Glomerular endothelial cell (primary cell): ENCODE measurements at regions not wholly inside any gene's neighbourhood (a gene's known extent, or its start where the extent isn't known, plus 50 kb on each side); places are given as distances from the start of the nearest gene placed in this dataset.
"Not testable (repeated sequence)": the region's sequence is repeated elsewhere in the genome, so short reads cannot be mapped to it uniquely, and the experiment has no call there.

Experiments
- DNase-seq: peaks from one replicate; pipeline ENCODE4 v3.0.0-alpha.2; 2011; ENCODE audit warnings: low read depth, low spot score; ENCODE audit errors: extremely low read depth

- no peak for DNase-seq
These were observed 167.8 kb downstream of the PMAIP1 start for GRCh38 chr18:60067426-60068210.

GRCh38 chr18:60066219-60066975, 166.6 kb downstream of the PMAIP1 start:
- DNase-seq: no peak

DNA sequence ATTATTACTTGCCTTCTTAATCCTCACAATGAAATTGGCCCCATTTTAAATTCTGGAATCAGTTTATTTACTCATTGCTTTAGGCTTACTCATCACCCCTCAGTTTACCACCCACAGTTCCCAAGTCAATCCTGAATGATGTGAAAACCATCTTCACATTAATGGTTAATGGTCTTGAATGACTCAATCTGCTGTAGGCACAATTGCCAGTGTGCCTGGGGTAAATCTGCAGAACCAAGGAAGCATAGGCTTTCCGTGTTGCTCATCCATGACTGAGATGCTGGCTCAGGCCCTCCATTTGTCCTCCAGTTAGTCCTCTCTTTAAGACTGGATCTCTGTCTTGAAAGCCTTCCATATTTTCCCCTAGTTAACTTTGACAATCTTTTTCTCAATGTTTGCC, 164.5 kb downstream of the PMAIP1 start:
- no peak for DNase-seq

GRCh38 chr18:60062831-60063230, 163.0 kb downstream of the PMAIP1 start:
- not testable (repeated sequence) for DNase-seq

DNA sequence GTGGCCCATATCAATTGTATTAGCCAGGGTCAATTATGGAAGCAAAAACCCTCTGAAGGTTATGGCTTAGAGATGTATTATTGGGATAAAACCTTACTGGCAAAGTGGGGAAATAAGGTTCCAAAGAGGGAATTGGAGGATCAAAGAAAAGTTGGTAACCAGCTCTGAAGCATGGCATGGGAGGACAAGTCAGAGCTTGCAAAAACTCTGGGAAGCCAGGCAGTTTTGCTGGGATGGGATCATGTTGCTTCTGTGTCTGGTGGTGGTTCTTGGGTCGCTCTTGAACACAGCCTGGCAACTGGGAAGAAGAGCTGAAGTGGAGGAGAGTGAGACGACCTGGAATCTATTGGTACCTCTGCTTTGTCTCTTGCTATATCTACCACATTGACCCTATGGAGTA, 162.6 kb downstream of the PMAIP1 start:
- DNase-seq: no peak

DNA sequence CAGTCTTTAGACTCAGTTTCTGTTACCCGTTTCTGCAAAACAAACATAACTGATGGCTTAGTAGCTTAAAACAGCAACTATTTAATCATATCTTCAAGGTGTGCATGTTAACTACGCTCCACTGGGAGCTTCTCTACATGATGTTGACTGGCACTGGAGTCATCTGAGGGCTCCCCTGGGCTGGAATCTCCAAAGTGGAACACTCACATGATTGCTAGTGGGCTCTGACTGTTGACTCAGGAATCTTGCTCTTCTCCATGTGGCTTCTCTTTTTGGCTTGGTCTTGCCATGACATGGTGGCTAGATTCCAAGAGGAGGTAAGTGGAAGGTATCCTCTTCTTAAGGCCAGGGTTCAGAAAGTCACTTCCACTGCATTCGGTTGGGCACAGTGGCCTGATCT, 160.8 kb downstream of the PMAIP1 start:
- no peak for DNase-seq

DNA sequence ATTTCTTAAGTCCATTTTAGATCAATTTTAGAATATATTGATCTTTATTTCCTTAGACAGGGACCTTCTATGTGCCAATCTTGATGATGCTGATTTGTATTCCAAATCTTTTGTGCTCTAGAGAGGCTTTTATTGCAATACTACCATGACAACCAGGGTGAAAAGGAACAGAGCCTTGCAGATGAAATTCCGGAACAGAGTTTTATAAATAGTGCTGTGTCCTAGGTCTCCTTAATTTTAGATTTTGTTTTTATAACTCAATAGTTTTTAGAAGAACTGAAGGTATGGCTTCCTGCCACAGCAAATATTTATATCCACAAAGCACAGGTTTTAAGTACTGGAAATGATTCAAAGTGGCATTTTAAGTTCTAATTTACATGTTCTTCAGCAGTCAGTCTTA, 160.2 kb downstream of the PMAIP1 start:
- DNase-seq: no peak

GRCh38 chr18:60059216-60059615, 159.4 kb downstream of the PMAIP1 start:
- DNase-seq: no peak

DNA sequence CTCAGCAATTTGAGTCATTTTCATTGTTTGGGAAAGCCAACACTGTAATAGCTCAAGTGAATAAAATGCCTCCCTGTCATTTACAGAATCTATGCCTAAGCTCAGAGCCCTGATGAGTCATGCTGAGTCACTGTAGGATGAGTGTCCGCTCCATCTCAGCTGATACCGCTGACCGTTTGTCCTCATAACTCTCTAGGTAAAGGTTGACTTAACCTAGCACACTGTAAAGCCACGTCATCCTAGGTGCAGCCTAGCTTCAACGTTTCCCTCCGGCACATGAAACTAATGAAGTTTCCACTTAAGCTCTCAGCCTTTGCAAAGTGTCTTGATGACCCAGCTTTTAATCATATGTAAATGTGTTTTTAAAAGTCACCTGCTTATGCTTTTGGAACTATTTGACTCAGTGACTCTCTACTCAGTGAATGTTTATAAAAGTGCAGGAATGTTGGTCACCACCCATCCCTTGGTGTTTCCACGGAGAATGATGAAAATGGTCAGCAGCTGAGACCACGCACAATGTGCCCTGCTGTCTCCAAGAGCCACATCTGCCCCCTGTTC, 154.0 kb downstream of the PMAIP1 start:
- DNase-seq: peak; percentile 36

DNA sequence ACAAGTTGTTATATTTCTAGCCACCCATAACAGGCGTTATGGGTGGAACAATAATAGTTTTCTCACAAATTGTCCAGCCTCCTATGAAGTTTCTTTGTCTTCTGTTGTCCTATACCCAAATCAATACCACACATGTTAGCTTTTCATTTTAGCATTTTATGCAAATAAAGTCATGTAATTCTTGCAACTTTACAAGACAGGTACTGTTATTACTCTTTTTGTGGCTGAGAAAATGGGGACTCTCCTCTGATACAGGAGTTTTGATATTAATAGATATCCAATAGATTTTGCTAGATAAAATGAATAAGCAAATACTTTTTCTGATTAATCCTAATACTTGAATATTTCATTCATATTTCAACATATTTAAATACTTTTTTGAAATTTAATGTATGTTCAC, 151.0 kb downstream of the PMAIP1 start:
- no peak for DNase-seq

DNA sequence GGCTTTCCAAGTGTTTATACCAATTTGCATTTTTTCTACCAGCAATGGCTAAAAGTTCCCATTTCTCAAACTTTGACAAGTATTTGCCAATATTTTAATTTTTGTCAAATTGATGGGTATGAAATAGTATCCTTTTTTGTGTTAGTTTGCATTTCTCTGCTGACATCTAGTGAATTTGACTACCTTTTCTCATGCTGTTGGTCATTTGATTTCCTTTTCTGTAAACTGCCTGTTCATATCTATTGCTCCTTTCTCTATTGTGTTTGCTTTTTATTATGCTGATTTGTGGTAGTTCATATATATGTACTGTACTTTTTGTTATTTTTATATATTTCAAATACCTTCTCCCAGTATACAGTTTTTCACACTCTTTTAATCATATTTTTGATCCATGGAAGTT, 149.4 kb downstream of the PMAIP1 start:
- no peak for DNase-seq

GRCh38 chr18:60047556-60047955, 147.8 kb downstream of the PMAIP1 start:
- DNase-seq: no peak

DNA sequence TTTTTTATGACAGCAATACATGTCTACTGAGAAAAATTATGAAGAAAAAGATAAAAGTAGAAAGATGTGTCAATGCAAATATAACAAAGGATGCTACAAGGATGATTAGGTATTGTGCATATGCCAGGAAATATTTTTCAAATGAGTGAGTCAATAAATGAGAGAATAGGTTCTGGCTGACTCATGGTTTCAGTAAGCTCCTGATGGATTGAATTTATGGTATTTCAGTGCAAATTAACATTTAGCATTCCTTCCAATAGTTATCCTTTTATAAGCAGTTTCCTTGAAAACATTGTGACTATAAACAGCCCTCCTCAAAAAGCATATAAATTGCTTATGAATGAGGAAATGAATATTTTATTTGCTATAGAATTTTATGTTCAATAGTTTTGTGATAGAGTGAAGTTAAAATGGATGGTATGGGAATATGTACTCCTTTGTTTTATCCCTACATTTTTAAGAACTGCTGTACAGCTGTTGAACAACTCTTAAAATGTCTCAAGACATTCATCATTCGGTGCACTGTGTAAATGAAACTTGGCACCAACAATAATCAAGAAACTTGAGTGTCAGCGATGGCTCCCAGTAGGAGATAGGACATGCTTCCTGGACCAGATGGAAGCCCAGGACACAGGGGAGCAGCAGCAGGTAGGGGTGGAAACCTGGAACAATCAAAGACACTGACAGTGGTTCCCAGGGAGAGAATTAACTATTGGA, 144.7 kb downstream of the PMAIP1 start:
- no peak for DNase-seq

DNA sequence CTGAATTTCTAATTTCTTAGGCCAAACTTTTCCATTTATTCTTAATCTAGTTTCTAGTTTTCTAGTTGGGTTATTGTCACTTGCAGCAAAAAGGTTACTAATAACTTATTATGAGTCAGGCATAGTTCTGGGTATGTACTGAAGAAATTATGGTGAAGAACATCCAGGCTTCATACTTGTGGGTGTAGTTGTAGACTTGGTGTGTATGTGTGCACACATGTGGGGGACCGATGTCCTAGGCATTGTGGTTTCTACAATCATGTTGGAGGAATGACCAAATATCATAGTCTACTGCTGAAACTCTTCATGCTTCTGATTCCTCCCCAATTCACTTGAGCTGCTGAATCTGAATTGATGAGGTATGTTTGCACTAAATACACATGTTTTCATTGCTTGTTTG, 141.2 kb downstream of the PMAIP1 start:
- DNase-seq: no peak

DNA sequence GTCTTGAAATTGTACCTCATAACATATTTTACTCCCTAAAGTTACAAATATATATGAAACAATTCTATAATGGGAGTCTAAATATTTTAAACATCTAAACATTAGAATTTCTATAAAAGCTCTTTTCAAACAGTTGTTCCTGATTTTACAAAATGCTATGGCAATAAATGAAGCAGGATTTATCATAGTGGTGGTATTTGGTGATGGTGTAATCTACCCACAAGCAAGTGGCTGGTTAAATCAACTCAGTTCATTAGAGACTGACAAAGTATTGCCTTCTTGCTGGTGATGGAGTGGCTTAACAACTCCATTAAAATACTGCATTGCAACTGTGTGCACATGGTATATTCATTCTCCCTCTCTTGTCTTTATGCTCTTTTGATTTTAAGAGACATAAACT, 138.9 kb downstream of the PMAIP1 start:
- DNase-seq: no peak

- DNase-seq: no peak
These were observed 127.6 kb downstream of the PMAIP1 start for GRCh38 chr18:60027397-60027796.

DNA sequence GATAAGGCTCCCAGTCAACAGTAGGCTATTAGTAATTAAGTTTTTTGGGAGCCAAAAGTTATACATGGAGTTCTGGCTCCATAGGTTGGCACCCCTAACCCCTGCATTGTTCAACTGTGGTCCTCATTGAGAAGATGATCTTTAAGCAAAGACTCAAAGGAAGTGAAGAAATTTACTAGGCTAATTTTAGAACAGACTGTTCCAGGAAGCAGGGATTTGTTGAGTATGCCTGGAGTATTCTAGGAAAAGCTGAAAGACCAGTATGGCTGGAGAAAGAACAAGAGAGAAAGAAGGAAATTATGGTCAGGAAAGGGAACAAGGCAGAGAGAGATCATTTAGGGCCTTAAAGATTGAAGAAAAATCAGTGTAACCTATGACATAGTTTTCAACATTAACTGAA, 125.1 kb downstream of the PMAIP1 start:
- no peak for DNase-seq

DNA sequence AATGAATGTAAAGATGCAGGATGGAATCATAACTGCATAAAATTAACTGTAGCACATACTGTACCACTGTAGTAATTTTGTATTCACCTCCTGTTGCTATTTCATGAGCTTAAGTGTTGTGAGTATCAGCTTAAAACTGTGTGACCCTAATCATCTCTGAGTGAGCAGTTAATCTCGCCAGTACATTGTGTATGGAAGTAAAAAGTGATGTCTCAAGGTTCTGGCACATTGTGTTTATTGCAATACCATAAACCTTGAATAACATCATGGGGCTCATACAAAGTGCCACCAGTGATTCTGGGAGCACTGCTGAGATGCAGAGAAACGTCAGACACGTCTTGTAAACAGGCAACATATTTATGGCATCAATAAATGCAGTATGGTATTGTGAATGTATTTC, 124.5 kb downstream of the PMAIP1 start:
- DNase-seq: no peak

DNA sequence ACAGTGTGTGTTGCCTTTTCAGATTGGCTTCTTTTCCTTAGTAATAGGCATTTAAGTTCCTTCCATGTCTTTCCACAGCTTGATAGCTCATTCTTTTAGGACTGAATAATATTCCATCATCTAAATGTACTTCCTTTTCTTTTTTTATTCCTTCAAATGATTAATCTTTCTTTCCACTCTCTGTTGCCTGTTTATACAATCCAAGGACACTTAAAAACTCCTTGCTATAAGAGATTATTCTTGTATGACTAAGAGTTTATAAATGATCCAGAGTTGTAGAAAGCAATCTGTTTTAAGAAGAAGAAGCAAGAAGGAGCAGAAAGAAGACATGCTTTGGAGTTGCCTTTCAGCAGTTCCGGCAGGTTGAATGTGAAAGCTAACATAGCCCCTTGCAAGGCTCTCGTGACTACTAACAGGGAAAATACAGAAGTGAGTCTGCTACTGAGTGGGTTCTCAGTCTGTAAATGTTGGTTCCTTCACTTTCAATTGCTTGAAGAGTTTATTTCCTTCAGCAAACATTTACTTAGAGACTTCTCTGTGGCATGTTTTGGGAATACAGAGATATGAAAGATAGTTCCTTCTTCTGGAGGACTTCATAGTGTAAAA, 123.0 kb downstream of the PMAIP1 start:
- DNase-seq: no peak

DNA sequence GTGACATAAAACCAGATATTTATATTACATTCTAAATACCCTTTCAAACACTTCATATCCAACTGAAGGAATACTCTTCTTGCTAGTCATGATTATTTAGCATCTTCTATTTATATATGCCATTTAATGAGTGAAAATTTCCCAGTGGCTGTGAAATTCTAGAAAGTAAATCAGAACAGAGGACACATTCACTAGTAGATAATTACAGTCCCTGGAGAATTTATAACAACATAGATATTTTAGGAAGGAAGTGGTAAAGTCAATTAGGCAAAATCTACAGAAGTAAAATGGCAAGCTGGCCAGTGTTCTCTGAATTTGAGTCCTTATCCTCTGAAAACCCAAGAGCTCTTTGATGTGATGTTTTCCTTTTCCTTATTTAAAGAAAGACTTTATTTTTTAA, 121.8 kb downstream of the PMAIP1 start:
- no peak for DNase-seq
